ENCODE measurements at regions not wholly inside any gene's neighbourhood (a gene's known extent, or its start where the extent isn't known, plus 50 kb on each side); places are given as distances from the start of the nearest gene placed in this dataset.
"Not testable (repeated sequence)": the region's sequence is repeated elsewhere in the genome, so short reads cannot be mapped to it uniquely, and the experiment has no call there.

DNA sequence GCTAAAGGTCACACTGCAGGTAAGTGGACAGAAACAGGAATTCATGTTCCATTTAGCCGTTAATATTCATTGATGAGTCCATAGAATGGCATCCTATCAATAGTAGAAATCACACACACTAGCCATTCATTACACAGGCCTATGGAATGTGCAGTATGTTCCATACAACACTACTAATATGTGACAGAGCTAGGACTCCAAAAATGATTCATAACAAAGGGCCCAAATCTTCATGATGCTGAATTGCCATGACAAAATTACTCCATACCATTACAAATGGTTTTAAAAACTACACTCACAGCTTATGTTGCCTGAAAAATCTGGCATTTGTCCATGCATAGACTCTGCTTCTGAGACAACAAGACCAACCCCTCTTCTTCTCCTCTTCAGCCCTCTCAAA lies 549.1 kb downstream of the XPNPEP1 start:
- no peaks in the 10 kb centered on the region for H3K36me3 ChIP-seq (ENCODE audit: control insufficient read depth, insufficient read depth, low read length)
- no peaks in the 10 kb centered on the region for H3K9me3 ChIP-seq (ENCODE audit: control insufficient read depth, low read length)
- WGBS, 2 experiments (ENCODE audit: insufficient coverage in 2 of 2), result 100% methylated on average over 1 of the region's 1 CpG; no CpG with 5 or more reads in 1 of the 2 experiments
- H3K4me3 ChIP-seq (ENCODE audit: extremely low read depth, insufficient read depth, low read length, poor library complexity, severe bottlenecking), result no peak overlapping the region
- no peaks in the 10 kb centered on the region for H3K4me1 ChIP-seq (ENCODE audit: control insufficient read depth, insufficient read depth, low read length, poor library complexity, severe bottlenecking)
- H3K27ac ChIP-seq (ENCODE audit: low read depth, low read length, severe bottlenecking), result no peak overlapping the region

DNA sequence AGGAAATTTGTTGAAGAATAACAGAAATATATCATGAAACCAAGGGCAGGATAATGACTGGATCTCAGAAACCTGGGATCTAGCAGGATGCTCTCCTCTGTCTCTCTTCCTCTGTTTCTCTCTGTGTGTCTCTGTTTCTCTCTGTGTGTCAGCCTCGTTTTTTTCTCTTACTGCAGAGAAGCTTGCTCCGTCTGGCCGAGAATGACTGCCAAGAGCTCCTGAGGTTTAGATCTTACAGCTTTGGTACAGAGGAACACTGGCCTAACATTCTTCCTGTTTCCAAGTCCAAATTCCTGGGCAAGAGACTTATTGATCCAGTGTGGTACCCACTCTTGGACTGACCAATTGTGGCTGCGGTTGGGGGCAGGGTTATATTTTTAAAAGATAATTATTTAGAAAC lies 564.0 kb downstream of the XPNPEP1 start:
- WGBS, 2 experiments (ENCODE audit: insufficient coverage in 2 of 2), result 67 to 82% methylated on average over 3 of the region's 4 CpGs
- Histone ChIP-seq H3K4me1 (ENCODE audit: control insufficient read depth, insufficient read depth, low read length, poor library complexity, severe bottlenecking) (no peaks in the 10 kb centered on the region), H3K36me3 (ENCODE audit: control insufficient read depth, insufficient read depth, low read length) (no peaks in the 10 kb centered on the region), H3K4me3 (ENCODE audit: extremely low read depth, insufficient read depth, low read length, poor library complexity, severe bottlenecking) (no peak overlapping the region), H3K27ac (ENCODE audit: low read depth, low read length, severe bottlenecking) (no peak overlapping the region), H3K9me3 (ENCODE audit: control insufficient read depth, low read length) (no peaks in the 10 kb centered on the region)

DNA sequence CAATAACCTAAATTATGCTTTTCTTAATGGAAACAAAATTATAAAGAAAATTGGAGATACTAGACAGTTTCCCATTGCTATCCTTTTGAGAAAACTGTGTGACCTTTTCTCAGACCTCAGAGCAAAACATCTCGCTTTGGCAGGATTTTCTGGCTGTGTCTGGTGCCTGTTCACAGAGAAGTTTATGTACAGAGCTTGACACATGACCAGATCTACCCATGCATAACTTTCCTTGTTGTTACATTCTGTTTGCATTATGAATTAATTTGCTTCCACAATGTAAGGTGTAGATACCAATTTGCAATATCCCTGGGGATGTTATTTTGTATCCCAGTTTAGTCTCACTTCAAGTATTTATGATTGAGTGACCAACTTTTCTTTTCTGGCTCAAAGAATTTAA lies 565.0 kb downstream of the XPNPEP1 start:
- no peak overlapping the region for H3K27ac ChIP-seq (ENCODE audit: low read depth, low read length, severe bottlenecking)
- H3K36me3 ChIP-seq (ENCODE audit: control insufficient read depth, insufficient read depth, low read length), result no peaks in the 10 kb centered on the region
- H3K9me3 ChIP-seq (ENCODE audit: control insufficient read depth, low read length), result no peaks in the 10 kb centered on the region
- no peak overlapping the region for H3K4me3 ChIP-seq (ENCODE audit: extremely low read depth, insufficient read depth, low read length, poor library complexity, severe bottlenecking)
- no CpG with 5 or more reads among the region's 1 CpG for WGBS, 2 experiments (ENCODE audit: insufficient coverage in 2 of 2)
- H3K4me1 ChIP-seq (ENCODE audit: control insufficient read depth, insufficient read depth, low read length, poor library complexity, severe bottlenecking), result no peaks in the 10 kb centered on the region

DNA sequence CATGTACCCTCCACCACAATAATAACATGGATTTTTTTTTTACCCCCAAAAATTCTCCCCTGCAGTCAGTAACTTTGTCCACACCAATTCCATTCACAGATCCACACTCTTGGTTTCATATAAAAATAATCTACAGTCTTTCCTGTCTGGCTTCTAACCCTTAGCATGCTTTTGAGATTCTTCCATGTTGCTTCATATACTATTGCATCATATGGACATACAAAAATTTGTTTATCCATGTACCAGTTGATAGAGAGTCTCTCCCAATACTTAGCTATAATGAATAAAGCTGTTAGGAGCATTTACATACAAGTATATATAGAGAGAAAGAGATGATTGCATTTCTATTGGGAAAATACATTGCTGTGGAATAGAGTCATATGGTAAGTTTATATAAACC lies 575.0 kb downstream of the XPNPEP1 start:
- no peaks in the 10 kb centered on the region for H3K36me3 ChIP-seq (ENCODE audit: control insufficient read depth, insufficient read depth, low read length)
- no peak overlapping the region for H3K27ac ChIP-seq (ENCODE audit: low read depth, low read length, severe bottlenecking)
- H3K4me3 ChIP-seq (ENCODE audit: extremely low read depth, insufficient read depth, low read length, poor library complexity, severe bottlenecking), result no peak overlapping the region
- no peaks in the 10 kb centered on the region for H3K4me1 ChIP-seq (ENCODE audit: control insufficient read depth, insufficient read depth, low read length, poor library complexity, severe bottlenecking)
- H3K9me3 ChIP-seq (ENCODE audit: control insufficient read depth, low read length), result peaks cover 7% of the 10 kb centered on the region

DNA sequence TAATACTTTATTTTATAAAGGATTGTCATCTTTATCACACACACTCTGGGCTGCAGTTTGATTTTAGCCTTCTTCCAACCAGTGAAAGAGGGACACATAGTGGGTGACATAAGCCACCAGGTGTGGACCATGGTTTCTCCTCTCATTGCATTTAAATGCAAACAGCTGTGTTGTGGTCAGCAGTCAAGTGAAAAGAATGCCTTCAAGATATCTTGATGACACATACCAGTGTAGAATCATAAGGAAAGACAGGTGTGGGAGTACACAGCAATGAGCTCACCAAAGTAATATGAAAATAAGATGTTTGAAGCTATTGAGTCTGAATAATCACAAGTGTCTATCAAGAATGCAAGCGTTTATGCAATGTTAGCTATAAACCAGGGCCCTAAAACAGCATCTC lies 580.0 kb downstream of the XPNPEP1 start:
- H3K4me1 ChIP-seq (ENCODE audit: control insufficient read depth, insufficient read depth, low read length, poor library complexity, severe bottlenecking), result no peaks in the 10 kb centered on the region
- H3K9me3 ChIP-seq (ENCODE audit: control insufficient read depth, low read length), result peaks cover 7% of the 10 kb centered on the region
- no peak overlapping the region for H3K27ac ChIP-seq (ENCODE audit: low read depth, low read length, severe bottlenecking)
- H3K36me3 ChIP-seq (ENCODE audit: control insufficient read depth, insufficient read depth, low read length), result no peaks in the 10 kb centered on the region
- H3K4me3 ChIP-seq (ENCODE audit: extremely low read depth, insufficient read depth, low read length, poor library complexity, severe bottlenecking), result no peak overlapping the region
- WGBS, 2 experiments (ENCODE audit: insufficient coverage in 2 of 2), result 75 to 89% methylated on average over 1 of the region's 1 CpG

DNA sequence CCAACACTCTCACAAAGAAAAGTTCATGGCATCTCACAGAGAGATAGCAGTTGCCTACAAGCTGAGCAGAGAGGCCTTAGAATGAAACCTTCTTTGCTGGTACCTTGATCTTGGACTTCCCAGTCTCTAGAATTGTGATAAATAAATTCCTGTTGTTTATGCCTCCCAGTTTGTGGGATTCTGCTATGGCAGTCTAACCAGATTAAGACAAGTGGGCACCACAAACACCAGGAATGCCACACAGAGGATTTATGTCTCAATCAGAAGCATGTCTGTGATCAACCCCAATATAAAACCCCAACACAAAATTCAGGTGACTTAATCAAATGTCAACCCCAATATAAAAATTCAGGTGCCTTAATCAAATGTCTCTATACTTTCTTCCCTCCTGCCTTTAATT lies 581.3 kb downstream of the XPNPEP1 start:
- no peak overlapping the region for H3K27ac ChIP-seq (ENCODE audit: low read depth, low read length, severe bottlenecking)
- H3K4me1 ChIP-seq (ENCODE audit: control insufficient read depth, insufficient read depth, low read length, poor library complexity, severe bottlenecking), result no peaks in the 10 kb centered on the region
- no peak overlapping the region for H3K4me3 ChIP-seq (ENCODE audit: extremely low read depth, insufficient read depth, low read length, poor library complexity, severe bottlenecking)
- no peaks in the 10 kb centered on the region for H3K36me3 ChIP-seq (ENCODE audit: control insufficient read depth, insufficient read depth, low read length)
- H3K9me3 ChIP-seq (ENCODE audit: control insufficient read depth, low read length), result peaks cover 8% of the 10 kb centered on the region

DNA sequence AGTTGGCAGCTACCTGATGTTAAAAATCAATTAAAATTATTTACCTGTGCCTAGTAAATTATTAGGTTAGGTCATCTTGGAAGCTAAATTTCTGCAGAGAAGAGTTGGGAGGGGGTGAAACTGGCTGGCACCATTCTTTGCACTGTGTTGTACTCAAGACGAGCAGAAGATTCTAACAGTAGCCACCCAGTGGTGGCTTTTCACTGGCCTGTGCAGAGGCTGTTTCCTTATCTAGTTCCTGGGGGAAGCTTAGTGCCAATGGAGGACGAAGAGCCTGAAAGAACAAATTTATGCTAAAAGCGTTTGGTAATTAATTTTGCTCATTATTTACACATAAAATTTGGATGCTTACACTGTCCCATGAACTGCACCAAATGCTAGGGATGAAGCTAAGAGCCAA lies 595.3 kb downstream of the XPNPEP1 start:
- Histone ChIP-seq H3K27ac (ENCODE audit: low read depth, low read length, severe bottlenecking) (no peak overlapping the region), H3K36me3 (ENCODE audit: control insufficient read depth, insufficient read depth, low read length) (no peaks in the 10 kb centered on the region), H3K4me1 (ENCODE audit: control insufficient read depth, insufficient read depth, low read length, poor library complexity, severe bottlenecking) (no peaks in the 10 kb centered on the region), H3K4me3 (ENCODE audit: extremely low read depth, insufficient read depth, low read length, poor library complexity, severe bottlenecking) (no peak overlapping the region), H3K9me3 (ENCODE audit: control insufficient read depth, low read length) (peaks cover 3% of the 10 kb centered on the region)
- 78 to 80% methylated on average over 1 of the region's 3 CpGs for WGBS, 2 experiments (ENCODE audit: insufficient coverage in 2 of 2)

DNA sequence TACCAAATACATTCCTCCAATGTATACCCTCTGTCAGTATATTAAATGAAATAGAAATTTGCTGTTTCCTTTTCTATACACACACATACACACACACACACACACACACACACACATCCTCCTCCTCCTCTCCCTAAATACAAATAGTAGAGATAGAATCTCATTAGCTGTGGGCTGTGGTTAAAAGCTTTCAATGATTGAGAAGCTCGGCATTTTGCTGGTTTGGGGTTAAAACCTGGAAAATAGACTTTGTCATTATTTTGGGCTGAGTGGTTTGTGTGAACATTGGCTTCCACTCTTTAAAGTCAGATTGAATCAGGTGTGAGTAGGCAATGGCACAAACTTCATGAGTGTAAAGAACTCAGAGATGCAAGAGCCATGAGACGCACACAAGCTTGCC lies 596.0 kb downstream of the XPNPEP1 start:
- Histone ChIP-seq H3K4me3 (ENCODE audit: extremely low read depth, insufficient read depth, low read length, poor library complexity, severe bottlenecking) (no peak overlapping the region), H3K27ac (ENCODE audit: low read depth, low read length, severe bottlenecking) (no peak overlapping the region), H3K9me3 (ENCODE audit: control insufficient read depth, low read length) (peaks cover 3% of the 10 kb centered on the region), H3K36me3 (ENCODE audit: control insufficient read depth, insufficient read depth, low read length) (no peaks in the 10 kb centered on the region), H3K4me1 (ENCODE audit: control insufficient read depth, insufficient read depth, low read length, poor library complexity, severe bottlenecking) (no peaks in the 10 kb centered on the region)
- WGBS, 2 experiments (ENCODE audit: insufficient coverage in 2 of 2), result 100% methylated on average over 2 of the region's 2 CpGs

DNA sequence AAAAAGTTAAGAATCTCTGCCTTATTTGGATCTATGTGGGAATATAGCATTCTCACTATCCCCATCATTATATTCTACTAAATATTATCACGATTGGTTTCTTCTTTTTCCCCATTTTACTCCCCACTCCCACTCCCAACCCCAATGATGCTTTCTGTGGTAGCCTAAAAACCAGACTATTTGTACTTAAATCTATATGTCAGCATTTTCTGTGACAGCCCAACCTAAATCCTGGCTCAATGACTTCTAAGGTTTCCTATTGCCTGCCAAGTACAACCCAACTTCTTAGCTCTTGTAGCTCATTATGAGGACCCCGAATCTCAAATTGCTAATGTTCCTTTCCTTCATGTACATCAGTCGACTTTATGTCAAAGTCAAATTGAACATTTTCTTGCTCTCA lies 598.6 kb downstream of the XPNPEP1 start:
- Histone ChIP-seq H3K27ac (ENCODE audit: low read depth, low read length, severe bottlenecking) (no peak overlapping the region), H3K36me3 (ENCODE audit: control insufficient read depth, insufficient read depth, low read length) (no peaks in the 10 kb centered on the region), H3K4me1 (ENCODE audit: control insufficient read depth, insufficient read depth, low read length, poor library complexity, severe bottlenecking) (no peaks in the 10 kb centered on the region), H3K9me3 (ENCODE audit: control insufficient read depth, low read length) (peaks cover 3% of the 10 kb centered on the region), H3K4me3 (ENCODE audit: extremely low read depth, insufficient read depth, low read length, poor library complexity, severe bottlenecking) (no peak overlapping the region)
- WGBS, 2 experiments (ENCODE audit: insufficient coverage in 2 of 2), result 73 to 91% methylated on average over 2 to 3 of the region's 3 CpGs

DNA sequence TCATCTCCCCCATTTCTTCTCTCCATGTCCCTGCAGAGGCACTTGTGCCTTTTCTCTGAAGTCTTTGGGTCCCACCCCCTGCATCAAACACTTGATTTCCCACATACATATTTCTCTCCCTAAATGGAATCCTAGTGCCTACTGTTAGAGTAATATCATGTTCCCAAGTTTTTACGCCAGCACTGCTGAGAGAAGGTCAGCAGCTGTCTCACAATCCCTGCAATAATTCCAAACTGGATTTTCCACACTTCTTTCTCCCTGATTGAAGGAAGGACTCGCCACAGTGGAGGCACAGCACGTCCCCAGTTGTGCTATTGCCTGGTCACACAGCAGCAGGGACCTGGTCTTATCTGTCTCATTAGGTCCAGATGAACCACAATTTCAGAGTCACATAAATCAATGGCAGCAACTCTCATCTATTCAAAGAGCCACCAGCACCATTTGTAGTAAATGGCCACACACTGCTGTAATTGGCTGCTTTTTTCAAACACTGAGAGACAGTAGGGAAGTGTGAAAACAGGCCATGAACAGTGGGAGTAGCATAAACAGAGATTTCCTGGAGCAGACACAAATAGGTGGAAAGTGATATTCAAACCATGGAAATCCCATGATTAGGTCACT lies 605.5 kb downstream of the XPNPEP1 start:
- Histone ChIP-seq H3K27ac (ENCODE audit: low read depth, low read length, severe bottlenecking) (no peak overlapping the region), H3K4me1 (ENCODE audit: control insufficient read depth, insufficient read depth, low read length, poor library complexity, severe bottlenecking) (no peaks in the 10 kb centered on the region), H3K36me3 (ENCODE audit: control insufficient read depth, insufficient read depth, low read length) (no peaks in the 10 kb centered on the region), H3K9me3 (ENCODE audit: control insufficient read depth, low read length) (no peaks in the 10 kb centered on the region), H3K4me3 (ENCODE audit: extremely low read depth, insufficient read depth, low read length, poor library complexity, severe bottlenecking) (no peak overlapping the region)
- WGBS, 2 experiments (ENCODE audit: insufficient coverage in 2 of 2), result 67 to 82% methylated on average over 3 of the region's 3 CpGs

DNA sequence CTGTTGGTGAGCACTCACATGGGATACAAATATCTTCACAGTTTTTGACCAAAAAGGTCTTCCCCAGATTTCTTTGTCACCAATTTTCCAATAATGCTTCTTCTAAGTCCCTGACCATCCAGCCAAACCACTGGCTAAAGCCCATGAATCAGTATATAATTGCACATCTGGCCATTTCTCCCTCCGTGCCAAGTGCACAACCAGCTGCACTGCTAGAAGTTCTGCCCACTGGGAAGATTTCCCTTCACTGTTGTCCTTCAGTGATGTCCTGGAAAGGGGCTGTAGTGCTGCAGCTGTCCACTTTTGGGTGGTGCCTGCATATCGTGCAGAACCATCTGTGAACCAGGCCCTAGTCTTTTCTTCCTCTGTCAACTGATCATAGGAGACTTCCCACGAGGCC lies 609.3 kb downstream of the XPNPEP1 start:
- not testable (repeated sequence) for H3K36me3 ChIP-seq (ENCODE audit: control insufficient read depth, insufficient read depth, low read length); H3K27ac ChIP-seq (ENCODE audit: low read depth, low read length, severe bottlenecking); H3K4me3 ChIP-seq (ENCODE audit: extremely low read depth, insufficient read depth, low read length, poor library complexity, severe bottlenecking); H3K9me3 ChIP-seq (ENCODE audit: control insufficient read depth, low read length); H3K4me1 ChIP-seq (ENCODE audit: control insufficient read depth, insufficient read depth, low read length, poor library complexity, severe bottlenecking)
- WGBS, 2 experiments (ENCODE audit: insufficient coverage in 2 of 2), result 33 to 57% methylated on average over 1 of the region's 3 CpGs

All from mesodermal cell (in vitro differentiated cells).